Prostate gland (tissue), 2 donors: ENCODE measurements at regions not wholly inside any gene's neighbourhood (a gene's known extent, or its start where the extent isn't known, plus 50 kb on each side); places are given as distances from the start of the nearest gene placed in this dataset.

Experiments
- DNase-seq: peaks from one replicate; pipeline ENCODE4 v3.0.0-alpha.2; 2019; ENCODE audit warnings: low spot score
- H3K27ac ChIP-seq, 2 donors: fragments of 200-600 bp; sonication (generic); 2 replicates each; pipeline ENCODE4 v1.5.1; 2017 to 2019
- H3K27me3 ChIP-seq: fragments of 200-600 bp; sonication (generic); replicated peaks from 2 replicates; pipeline ENCODE4 v1.5.1; 2019; ENCODE audit not compliant: insufficient read depth
- H3K36me3 ChIP-seq, 2 donors: fragments of 200-600 bp; sonication (generic); 1 replicate in 1 of 2; 2 replicates in 1 of 2; pipeline versions ENCODE4 v1.5.1 to v1.8.1; 2017 to 2019
- H3K4me1 ChIP-seq: fragments of 200-600 bp; sonication (generic); replicated peaks from 2 replicates; pipeline ENCODE4 v1.5.1; 2019
- H3K4me3 ChIP-seq, 2 donors: fragments of 200-600 bp; sonication (generic); 2 replicates each; pipeline ENCODE4 v1.5.1; 2017 to 2019
- H3K9me3 ChIP-seq: fragments of 200-600 bp; sonication (generic); 2 replicates; pipeline ENCODE4 v1.5.1; 2017
- CTCF ChIP-seq, 4 experiments: fragments of 200-600 bp in 2 of 4; fragments of 450-650 bp in 2 of 4; sonication (generic) in 2 of 4; IDR thresholded peaks; 1 replicate in 3 of 4; 2 replicates in 1 of 4; pipeline ENCODE4 v1.5.1; 2016 to 2019; ENCODE audit warnings: antibody characterized with exemption in 4 of 4, mild to moderate bottlenecking in 2 of 4, moderate library complexity in 2 of 4
- POLR2A ChIP-seq: fragments of 450-650 bp; IDR thresholded peaks from one replicate; pipeline ENCODE4 v1.6.1; 2016; ENCODE audit warnings: antibody characterized with exemption, mild to moderate bottlenecking
- POLR2AphosphoS5 ChIP-seq: sonication (generic); formaldehyde crosslinking; IDR thresholded peaks from one replicate; pipeline ENCODE4 v1.6.1; 2017; ENCODE audit warnings: antibody characterized with exemption
- WGBS: methylation state at CpG from one replicate; pipeline ENCODE4 v1.1.5; 2018; 5-methylcytosine and 5-hydroxymethylcytosine counted together
- intact Hi-C: fragments of 100-400 bp; cut with DNase I; formaldehyde crosslinking; loops from one replicate; pipeline ENCODE4 v1.14.2; 2022

GRCh38 chr3:44056446-44057240, 185.0 kb upstream of the TOPAZ1 start:
- TF ChIP-seq CTCF (IDR thresholded peaks at IDR 0.05), result no peak
- TF ChIP-seq POLR2A, result no peak
- TF ChIP-seq POLR2AphosphoS5, result no peak
- no peak overlapping the region for H3K27ac ChIP-seq
- H3K36me3 ChIP-seq, result no peaks in the 10 kb centered on the region
- H3K9me3 ChIP-seq, result no peaks in the 10 kb centered on the region
- no peak overlapping the region for H3K4me3 ChIP-seq
- H3K4me1 ChIP-seq, result no peaks in the 10 kb centered on the region
- no peaks in the 10 kb centered on the region for H3K27me3 ChIP-seq
- 92% methylated on average over 10 of the region's 10 CpGs for WGBS
- no peak for DNase-seq
- intact Hi-C loops, result no loop called here

- Histone ChIP-seq H3K27me3 (no peaks in the 10 kb centered on the region), H3K36me3 (no peaks in the 10 kb centered on the region), H3K4me3 (no peak overlapping the region), H3K9me3 (no peaks in the 10 kb centered on the region), H3K4me1 (no peaks in the 10 kb centered on the region), H3K27ac (no peak overlapping the region)
- DNase-seq, result no peak
- TF ChIP-seq CTCF (IDR thresholded peaks at IDR 0.05) (no peak), POLR2AphosphoS5 (no peak), POLR2A (no peak)
- WGBS, result 11% methylated on average over 15 of the region's 15 CpGs
- intact Hi-C loops, result no loop called here
Measured at GRCh38 chr3:44058022-44058867, 183.4 kb upstream of the TOPAZ1 start.

- intact Hi-C loops, result no loop called here
- no peak overlapping the region for H3K4me3 ChIP-seq
- 56% methylated on average over 5 of the region's 5 CpGs for WGBS
- TF ChIP-seq POLR2A (no peak), POLR2AphosphoS5 (no peak), CTCF (IDR thresholded peaks at IDR 0.05) (no peak)
- no peaks in the 10 kb centered on the region for H3K4me1 ChIP-seq
- H3K27ac ChIP-seq, result no peak overlapping the region
- H3K9me3 ChIP-seq, result no peaks in the 10 kb centered on the region
- H3K36me3 ChIP-seq, result no peaks in the 10 kb centered on the region
- H3K27me3 ChIP-seq, result no peaks in the 10 kb centered on the region
- no peak for DNase-seq
Measured at GRCh38 chr3:44058868-44059203, 182.8 kb upstream of the TOPAZ1 start.

GRCh38 chr3:44060164-44060563, 181.5 kb upstream of the TOPAZ1 start:
- H3K36me3 ChIP-seq, result no peaks in the 10 kb centered on the region

More at GRCh38 chr3:44060164-44060563, 181.5 kb upstream of the TOPAZ1 start:
- DNase-seq, result no peak
- WGBS, result 33% methylated on average over 5 of the region's 5 CpGs
- Histone ChIP-seq H3K4me1 (no peaks in the 10 kb centered on the region), H3K27ac (no peak overlapping the region), H3K9me3 (no peaks in the 10 kb centered on the region), H3K27me3 (no peaks in the 10 kb centered on the region), H3K4me3 (no peak overlapping the region)
- intact Hi-C loops, result no loop called here
- TF ChIP-seq CTCF (IDR thresholded peaks at IDR 0.05) (no peak), POLR2A (no peak), POLR2AphosphoS5 (no peak)
